Keratinocyte (primary cell): ENCODE measurements at regions not wholly inside any gene's neighbourhood (a gene's known extent, or its start where the extent isn't known, plus 50 kb on each side); places are given as distances from the start of the nearest gene placed in this dataset.

Experiments
- DNase-seq: peaks from one replicate; pipeline ENCODE4 v3.0.0-alpha.2; 2011; ENCODE audit warnings: low read depth, missing footprints, low spot score
- FAIRE-seq: peaks from 2 replicates; lab custom pipeline; 2011; peaks lifted over from hg19 to GRCh38; lab: Jason Lieb, UNC
- H2AFZ ChIP-seq: 2 replicates; pipeline ENCODE4 v1.6.0; 2012; ENCODE audit warnings: low read length, control low read depth, inconsistent platforms; ENCODE audit not compliant: control insufficient read depth
- H3K27ac ChIP-seq: 2 replicates; pipeline ENCODE4 v1.5.1; 2011; ENCODE audit warnings: low read length; ENCODE audit not compliant: control insufficient read depth, insufficient read depth
- H3K27me3 ChIP-seq: 3 replicates; pipeline ENCODE4 v1.6.0; 2011; ENCODE audit warnings: low read length; ENCODE audit not compliant: control insufficient read depth, insufficient read depth; ENCODE audit errors: extremely low read depth
- H3K36me3 ChIP-seq, 2 experiments: 2 replicates in 1 of 2; 3 replicates in 1 of 2; pipeline ENCODE4 v1.5.1; 2011; ENCODE audit warnings: low read length in 2 of 2, mild to moderate bottlenecking in 1 of 2; ENCODE audit not compliant: control insufficient read depth in 2 of 2, insufficient read depth in 2 of 2; ENCODE audit errors: extremely low read depth in 1 of 2
- H3K4me1 ChIP-seq: 3 replicates; pipeline ENCODE4 v1.5.1; 2011; ENCODE audit warnings: low read length; ENCODE audit not compliant: control insufficient read depth, insufficient read depth; ENCODE audit errors: extremely low read depth
- H3K4me2 ChIP-seq: 3 replicates; pipeline ENCODE4 v1.6.0; 2011; ENCODE audit warnings: low read depth, low read length; ENCODE audit not compliant: control insufficient read depth, insufficient read depth; ENCODE audit errors: extremely low read depth
- H3K4me3 ChIP-seq, 3 experiments: fragments of 200-600 bp in 1 of 3; sonication (generic) in 1 of 3; 2 replicates in 2 of 3; 3 replicates in 1 of 3; pipeline ENCODE4 v1.5.1; 2011 to 2016; ENCODE audit warnings: low read length in 3 of 3, mild to moderate bottlenecking in 3 of 3, control low read depth in 2 of 3, inconsistent platforms in 1 of 3, low read depth in 1 of 3, mixed read lengths in 1 of 3, mixed run types in 1 of 3, moderate library complexity in 1 of 3; ENCODE audit not compliant: control insufficient read depth in 2 of 3, insufficient read depth in 2 of 3; ENCODE audit errors: extremely low read depth in 1 of 3
- H3K79me2 ChIP-seq: 2 replicates; pipeline ENCODE4 v1.6.0; 2012; ENCODE audit warnings: low read length; ENCODE audit not compliant: control insufficient read depth, insufficient read depth
- H3K9ac ChIP-seq: 3 replicates; pipeline ENCODE4 v1.6.0; 2011; ENCODE audit warnings: low read length; ENCODE audit not compliant: control insufficient read depth, insufficient read depth; ENCODE audit errors: extremely low read depth
- H3K9me1 ChIP-seq: 3 replicates; pipeline ENCODE4 v1.6.0; 2011; ENCODE audit warnings: low read length; ENCODE audit not compliant: control insufficient read depth, insufficient read depth; ENCODE audit errors: extremely low read depth
- H3K9me3 ChIP-seq: 2 replicates; pipeline ENCODE4 v1.5.1; 2012; ENCODE audit warnings: low read depth, low read length; ENCODE audit not compliant: control insufficient read depth
- H4K20me1 ChIP-seq: 3 replicates; pipeline ENCODE4 v1.6.0; 2011; ENCODE audit warnings: low read length; ENCODE audit not compliant: control insufficient read depth, insufficient read depth; ENCODE audit errors: extremely low read depth
- EZH2 ChIP-seq: IDR thresholded peaks from one replicate; pipeline ENCODE4 v1.6.1; 2012; ENCODE audit warnings: inconsistent platforms, mild to moderate bottlenecking, low read length, moderate library complexity
- dilution Hi-C: fragments of 300-500 bp; cut with MboI; formaldehyde crosslinking; loops from one replicate; pipeline ENCODE4 v1.7.0; 2020; ENCODE audit warnings: low sequenced_read_pairs; ENCODE audit not compliant: extremely low pct_ligation_motif_present
- TF ChIP-seq, protein P1 (sequence below), 3 experiments: IDR thresholded peaks in 1 of 3; conservative IDR thresholded peaks in 1 of 3; optimal IDR thresholded peaks in 1 of 3; 2 replicates in 2 of 3; 3 replicates in 1 of 3; pipeline versions ENCODE3 to v1.5.1; 2011; ENCODE audit warnings: low read length in 3 of 3, mild to moderate bottlenecking in 3 of 3, moderate library complexity in 2 of 3, control low read depth in 1 of 3, inconsistent platforms in 1 of 3; ENCODE audit not compliant: insufficient read depth in 2 of 3; ENCODE audit errors: extremely low read depth in 1 of 3

DNA sequence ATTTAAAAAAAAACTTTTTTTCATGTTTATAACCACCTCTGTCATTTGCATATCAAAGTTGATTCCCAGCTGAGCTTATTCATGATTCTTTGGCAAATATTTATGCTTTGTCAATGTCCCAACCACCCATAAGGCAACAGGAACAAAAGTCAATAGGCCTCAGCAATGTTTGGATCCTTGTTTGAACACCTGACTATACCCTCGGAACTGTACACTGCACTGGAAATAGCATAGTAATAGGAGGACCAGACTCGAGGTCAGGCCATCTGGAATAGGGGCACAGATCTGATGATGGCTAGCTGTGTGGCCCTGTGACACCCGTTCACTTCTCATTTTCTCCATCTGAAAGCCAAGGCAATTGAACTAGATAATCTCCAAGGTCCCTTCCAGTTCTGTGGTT, 301.7 kb upstream of the ATP11B start:
- Histone ChIP-seq H3K27ac (no peak overlapping the region), H2AFZ (no peak overlapping the region), H3K9me3 (no peaks in the 10 kb centered on the region), H3K4me1 (peaks cover 2% of the 10 kb centered on the region), H3K9me1 (no peaks in the 10 kb centered on the region), H4K20me1 (no peaks in the 10 kb centered on the region), H3K27me3 (no peaks in the 10 kb centered on the region), H3K4me3 (no peak overlapping the region), H3K4me2 (no peak overlapping the region), H3K9ac (no peak overlapping the region), H3K79me2 (no peaks in the 10 kb centered on the region), H3K36me3 (no peaks in the 10 kb centered on the region)
- no peak for FAIRE-seq
- DNase-seq, result no peak
- dilution Hi-C loops, result no loop called here
- no peak for TF ChIP-seq EZH2
- TF ChIP-seq, protein P1, sequence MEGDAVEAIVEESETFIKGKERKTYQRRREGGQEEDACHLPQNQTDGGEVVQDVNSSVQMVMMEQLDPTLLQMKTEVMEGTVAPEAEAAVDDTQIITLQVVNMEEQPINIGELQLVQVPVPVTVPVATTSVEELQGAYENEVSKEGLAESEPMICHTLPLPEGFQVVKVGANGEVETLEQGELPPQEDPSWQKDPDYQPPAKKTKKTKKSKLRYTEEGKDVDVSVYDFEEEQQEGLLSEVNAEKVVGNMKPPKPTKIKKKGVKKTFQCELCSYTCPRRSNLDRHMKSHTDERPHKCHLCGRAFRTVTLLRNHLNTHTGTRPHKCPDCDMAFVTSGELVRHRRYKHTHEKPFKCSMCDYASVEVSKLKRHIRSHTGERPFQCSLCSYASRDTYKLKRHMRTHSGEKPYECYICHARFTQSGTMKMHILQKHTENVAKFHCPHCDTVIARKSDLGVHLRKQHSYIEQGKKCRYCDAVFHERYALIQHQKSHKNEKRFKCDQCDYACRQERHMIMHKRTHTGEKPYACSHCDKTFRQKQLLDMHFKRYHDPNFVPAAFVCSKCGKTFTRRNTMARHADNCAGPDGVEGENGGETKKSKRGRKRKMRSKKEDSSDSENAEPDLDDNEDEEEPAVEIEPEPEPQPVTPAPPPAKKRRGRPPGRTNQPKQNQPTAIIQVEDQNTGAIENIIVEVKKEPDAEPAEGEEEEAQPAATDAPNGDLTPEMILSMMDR (optimal IDR thresholded peaks at IDR 0.05 in 1 of 3, IDR thresholded peaks at IDR 0.05 in 1 of 3, conservative IDR thresholded peaks at IDR 0.05 in 1 of 3; ENCODE audit: extremely low read depth in 1 of 3, insufficient read depth in 2 of 3, low read length in 3 of 3), result no peak

DNA sequence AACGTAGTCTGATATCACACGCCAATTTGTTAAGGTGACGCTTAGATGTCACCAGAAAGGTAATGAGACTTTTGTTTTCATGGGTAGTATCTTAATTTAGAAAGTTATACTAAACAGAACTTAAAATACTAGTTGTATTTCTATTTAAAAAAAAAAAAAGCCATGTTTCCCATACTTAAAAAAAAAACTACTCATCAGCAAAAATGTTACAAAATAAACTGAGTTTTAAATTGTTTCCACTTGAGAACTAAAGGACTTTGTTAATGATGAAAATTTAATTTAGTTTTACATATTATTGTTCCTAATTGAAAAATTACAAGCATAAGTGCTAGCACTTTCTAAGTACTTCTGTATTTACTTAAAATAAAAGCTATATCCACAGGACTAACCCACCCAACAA, 300.8 kb upstream of the ATP11B start:
- TF ChIP-seq, protein P1 (optimal IDR thresholded peaks at IDR 0.05 in 1 of 3, IDR thresholded peaks at IDR 0.05 in 1 of 3, conservative IDR thresholded peaks at IDR 0.05 in 1 of 3; ENCODE audit: extremely low read depth in 1 of 3, insufficient read depth in 2 of 3, low read length in 3 of 3), result no peak
- no peak for TF ChIP-seq EZH2
- DNase-seq (no peak), FAIRE-seq (no peak)
- Histone ChIP-seq H3K36me3 (no peaks in the 10 kb centered on the region), H3K27ac (no peak overlapping the region), H3K9ac (no peak overlapping the region), H2AFZ (no peak overlapping the region), H3K79me2 (no peaks in the 10 kb centered on the region), H4K20me1 (no peaks in the 10 kb centered on the region), H3K9me1 (no peaks in the 10 kb centered on the region), H3K4me1 (no peaks in the 10 kb centered on the region), H3K4me3 (no peak overlapping the region), H3K9me3 (no peaks in the 10 kb centered on the region), H3K27me3 (no peaks in the 10 kb centered on the region), H3K4me2 (no peak overlapping the region)
- dilution Hi-C loops, result no loop called here
